ENCODE measurements at regions not wholly inside any gene's neighbourhood (a gene's known extent, or its start where the extent isn't known, plus 50 kb on each side); places are given as distances from the start of the nearest gene placed in this dataset.

GRCh38 chr2:67625178-67625577 is 228.0 kb downstream of the ETAA1 start:
- DNase-seq (ENCODE audit: low spot score): no peak

DNA sequence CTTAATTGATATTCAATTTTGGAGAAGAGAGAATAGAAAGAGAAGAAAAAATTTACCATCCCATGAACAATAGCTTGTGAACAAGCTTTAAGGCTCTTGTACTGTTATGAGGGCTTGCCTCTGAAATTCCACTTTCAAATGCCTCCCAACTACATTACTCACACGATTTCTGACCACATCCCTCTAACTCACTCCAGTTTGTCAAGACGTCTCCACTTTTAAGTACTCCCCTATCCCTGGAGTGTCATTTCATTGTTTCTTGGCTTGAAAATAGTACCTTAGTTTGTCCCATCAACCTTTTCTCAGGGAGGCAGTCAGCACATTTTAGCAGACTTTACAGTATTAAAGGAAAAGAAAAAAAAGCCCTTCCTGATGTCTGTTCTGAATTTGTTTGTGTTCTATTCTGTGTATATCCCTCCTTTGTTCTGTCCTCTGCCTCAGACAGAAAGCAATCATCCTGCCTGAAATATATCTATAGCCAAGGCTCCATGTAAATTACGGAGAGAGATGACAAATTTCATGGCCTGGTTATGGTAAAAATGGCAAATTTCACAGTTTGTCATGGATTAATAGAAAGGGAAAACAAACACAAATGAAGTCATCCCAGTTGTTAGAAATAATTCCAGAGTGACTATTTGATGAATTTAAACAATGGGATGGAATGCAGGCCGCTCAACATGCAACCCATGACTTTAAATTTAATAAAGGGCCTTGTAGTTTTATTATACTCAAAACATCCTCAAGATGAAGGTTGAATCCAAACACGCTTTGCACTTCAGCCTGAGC is 228.8 kb downstream of the ETAA1 start:
- DNase-seq (ENCODE audit: low spot score): no peak

GRCh38 chr2:67626656-67627055 is 229.5 kb downstream of the ETAA1 start:
- DNase-seq (ENCODE audit: low spot score): no peak

DNA sequence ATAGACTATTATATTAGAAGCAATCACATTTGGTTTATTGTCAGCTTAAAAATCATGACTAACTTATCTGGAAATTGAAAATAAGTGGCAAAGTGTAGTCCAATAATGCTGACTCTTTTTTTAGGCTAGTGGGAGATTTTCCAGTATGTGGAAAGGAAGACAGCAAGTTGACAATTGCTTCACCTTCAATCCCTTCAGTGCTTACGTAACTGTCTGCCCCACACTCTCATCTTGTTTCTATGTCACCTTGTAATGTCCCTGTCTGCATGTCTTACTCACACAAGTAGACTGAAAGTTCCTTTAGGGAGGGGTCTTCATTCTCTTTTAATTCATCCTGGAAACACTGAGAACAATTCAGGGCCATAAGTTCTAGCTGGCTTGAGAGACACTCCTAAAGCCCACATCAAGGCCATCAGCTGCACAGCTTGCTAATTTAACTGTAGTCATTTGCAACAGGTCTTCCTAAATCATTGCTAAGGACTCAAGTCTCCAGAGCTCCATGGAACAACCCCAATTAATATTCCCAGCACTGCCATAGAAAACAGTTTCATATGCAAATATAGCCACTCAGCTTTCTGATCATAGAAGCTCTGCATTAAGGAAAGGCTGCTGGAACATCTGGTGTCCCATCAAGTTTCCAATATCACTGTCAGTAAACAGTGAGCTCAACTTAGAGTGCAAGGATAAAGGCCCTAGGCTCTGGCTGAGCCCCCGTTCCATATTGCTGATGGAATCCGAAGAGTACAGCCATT is 230.5 kb downstream of the ETAA1 start:
- DNase-seq (ENCODE audit: low spot score): no peak

DNA sequence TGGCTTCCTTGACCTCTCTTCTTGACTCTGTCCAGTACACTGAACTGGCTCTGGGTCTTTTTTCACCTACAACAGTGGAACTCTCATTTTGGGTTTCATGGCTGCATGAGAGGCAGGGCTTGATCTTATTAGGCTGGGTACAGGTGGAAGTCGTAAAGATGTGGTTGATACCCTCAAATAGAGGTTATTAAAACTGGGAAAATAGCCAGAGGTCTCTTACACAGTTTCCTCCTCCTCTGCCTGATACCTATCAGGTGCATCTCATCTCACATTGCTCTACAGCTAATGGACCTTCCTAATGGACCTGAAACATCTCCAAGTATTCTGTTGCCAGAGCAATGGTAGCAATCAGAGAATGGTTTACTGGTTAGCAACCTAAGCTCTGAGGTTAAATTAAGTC is 231.8 kb downstream of the ETAA1 start:
- DNase-seq (ENCODE audit: low spot score): no peak

DNA sequence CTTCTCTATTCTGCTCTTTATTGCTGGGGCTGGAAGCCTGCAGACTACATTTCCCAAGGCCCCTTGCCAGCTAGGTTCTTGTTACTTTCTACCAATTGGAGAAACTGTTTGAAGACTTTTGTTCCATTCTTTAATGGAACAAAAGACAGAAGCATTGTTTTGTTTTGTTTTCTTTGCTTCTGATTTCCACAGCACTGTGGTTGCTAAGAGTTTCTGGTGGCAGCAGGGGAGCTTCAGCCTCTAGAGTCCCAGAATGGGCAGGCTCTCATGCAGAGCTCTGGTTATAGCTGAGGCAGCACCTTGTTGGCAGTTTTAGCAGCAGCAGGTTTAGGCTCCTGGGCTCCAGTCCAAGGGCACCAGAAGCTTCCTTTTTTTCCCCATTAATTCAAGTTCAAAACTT is 234.3 kb downstream of the ETAA1 start:
- no peak for DNase-seq (ENCODE audit: low spot score)

DNA sequence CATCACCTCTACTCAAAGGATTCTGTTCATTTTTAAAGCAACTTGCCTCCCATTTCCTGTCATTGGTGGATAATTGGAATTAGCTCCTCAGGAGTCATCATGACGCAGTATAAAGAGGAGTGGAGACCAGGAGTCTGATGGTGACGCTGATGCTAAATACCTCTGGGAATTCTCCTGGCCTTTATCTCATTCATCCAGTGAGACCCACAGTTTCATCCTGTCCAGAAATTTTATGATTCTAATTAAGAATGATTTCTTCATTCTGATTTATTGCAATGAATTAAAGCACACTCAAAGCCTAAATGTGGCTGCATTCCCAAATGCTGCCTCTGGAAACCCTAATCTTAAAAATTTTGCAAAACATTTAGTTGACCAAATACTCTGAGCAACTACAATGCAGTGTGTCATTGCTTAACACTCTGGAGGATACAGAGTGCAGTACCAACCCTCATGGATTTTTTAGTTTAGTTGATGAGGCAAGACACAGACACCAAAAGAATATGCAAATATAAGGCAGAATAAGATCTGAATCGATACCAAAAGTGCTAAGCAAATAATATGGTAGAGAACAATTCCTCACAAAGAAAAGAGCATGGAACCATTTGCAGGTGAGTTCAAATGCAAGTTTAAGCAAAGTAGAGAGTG is 236.2 kb downstream of the ETAA1 start:
- no peak for DNase-seq (ENCODE audit: low spot score)

- DNase-seq (ENCODE audit: low spot score): no peak
These were observed 241.0 kb downstream of the ETAA1 start for GRCh38 chr2:67638146-67638545.

DNA sequence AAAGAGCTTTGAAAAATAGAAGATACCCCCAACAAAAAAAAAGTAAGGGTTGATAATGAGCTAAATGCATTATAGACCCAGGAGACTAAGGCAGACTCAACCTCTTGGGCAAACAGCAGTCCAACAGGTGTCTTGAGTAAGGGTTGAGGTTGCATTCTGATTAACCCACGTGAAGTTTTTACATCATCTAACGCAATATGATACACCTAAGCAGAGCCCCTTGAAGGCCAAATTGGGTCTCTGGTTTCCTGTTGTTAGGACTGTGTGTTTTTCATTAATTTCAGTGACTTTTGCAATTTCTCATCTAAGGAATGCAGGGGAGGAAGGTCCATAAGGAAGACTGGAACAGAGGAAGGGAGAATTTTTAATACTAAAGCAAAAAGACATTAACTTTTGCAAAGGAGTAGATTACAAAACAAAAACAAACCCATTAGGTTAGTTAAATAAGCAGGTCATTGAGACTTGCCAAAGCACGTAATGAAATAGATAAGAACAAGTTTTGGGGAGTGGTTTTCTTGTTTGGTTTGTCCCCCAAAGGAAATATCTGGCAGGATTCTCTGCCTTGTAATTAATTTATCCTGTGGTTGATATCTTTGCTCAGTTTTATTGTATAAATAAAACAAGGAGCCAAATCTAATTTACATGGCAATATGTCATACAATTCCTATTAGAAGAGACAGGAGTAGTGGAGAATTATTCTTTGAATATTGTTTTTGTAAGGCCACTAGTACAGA is 244.3 kb downstream of the ETAA1 start:
- no peak for DNase-seq (ENCODE audit: low spot score)

DNA sequence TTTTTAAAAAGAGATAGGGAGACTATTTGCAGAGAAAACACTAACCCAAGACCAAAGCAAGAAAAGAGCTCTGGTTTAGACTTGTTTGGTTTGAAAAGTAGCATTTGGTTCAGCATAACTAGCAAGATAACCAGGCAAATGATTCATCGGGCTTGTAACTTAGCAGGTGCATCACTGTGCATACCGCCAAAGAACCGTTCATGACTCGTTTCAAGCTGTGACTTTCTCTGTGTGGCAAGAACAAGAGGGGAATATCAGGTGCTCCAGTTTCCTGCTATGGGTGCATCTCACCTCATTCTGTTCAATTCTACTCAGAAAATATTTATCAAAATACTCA is 244.9 kb downstream of the ETAA1 start:
- peak; percentile 73 for DNase-seq (ENCODE audit: low spot score)

DNA sequence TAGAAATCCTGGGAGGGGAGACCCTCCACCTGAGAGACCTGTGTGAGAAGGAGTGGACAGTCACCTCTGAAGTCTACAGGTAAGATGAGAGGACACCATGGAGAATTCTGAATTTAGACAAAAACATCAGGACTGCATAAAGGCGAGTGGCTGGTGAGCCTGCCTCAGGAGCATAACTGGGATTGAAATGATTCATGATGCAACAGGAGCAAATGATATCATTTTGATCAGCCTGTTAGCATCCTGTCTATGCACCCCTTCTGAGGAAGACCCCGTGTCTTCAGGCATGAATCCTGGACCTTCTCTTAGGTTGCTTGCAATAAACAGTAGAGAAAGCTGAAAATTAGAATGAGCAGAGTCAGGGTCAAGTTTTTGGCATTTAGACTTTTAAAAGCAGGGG is 245.8 kb downstream of the ETAA1 start:
- no peak for DNase-seq (ENCODE audit: low spot score)

DNA sequence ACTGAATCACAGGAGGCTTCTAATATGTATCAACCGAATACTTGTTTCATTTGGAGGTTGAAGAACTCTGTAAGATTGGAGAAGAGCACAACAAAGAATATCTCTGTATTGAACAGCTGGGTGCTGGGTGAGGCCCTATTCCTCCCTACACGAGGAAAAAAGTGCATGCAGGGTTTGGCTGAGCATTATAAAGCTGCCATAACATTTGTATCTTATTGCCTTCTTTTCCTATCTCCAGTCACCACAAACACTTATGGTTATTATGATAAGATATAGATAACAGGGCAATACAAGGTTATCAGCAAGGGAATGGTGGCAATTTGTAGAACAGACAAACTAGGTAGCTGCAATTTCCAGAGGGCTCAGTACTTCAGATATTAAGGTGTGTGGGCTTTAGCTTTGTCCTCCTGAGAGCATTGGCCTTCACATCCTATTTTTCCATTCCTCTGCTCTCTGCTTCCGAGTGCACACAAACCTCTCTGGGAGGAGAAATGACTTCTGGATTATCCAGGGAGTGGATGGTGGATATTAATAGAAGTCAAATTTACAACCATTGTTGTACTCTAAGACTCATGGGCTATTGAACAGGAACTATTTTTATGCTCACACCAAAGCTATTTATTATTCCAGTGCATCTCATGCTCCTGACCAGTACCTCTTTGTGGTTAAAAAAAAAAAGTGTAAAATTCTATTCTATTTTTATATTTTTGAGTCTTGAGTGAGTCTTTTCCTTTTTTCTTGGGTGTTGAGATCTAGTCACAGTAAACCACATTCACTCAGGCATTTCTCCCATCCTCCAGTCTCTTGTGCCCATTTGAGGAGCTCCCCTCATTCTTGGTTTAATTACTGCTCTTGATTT is 248.4 kb downstream of the ETAA1 start:
- no peak for DNase-seq (ENCODE audit: low spot score)

DNA sequence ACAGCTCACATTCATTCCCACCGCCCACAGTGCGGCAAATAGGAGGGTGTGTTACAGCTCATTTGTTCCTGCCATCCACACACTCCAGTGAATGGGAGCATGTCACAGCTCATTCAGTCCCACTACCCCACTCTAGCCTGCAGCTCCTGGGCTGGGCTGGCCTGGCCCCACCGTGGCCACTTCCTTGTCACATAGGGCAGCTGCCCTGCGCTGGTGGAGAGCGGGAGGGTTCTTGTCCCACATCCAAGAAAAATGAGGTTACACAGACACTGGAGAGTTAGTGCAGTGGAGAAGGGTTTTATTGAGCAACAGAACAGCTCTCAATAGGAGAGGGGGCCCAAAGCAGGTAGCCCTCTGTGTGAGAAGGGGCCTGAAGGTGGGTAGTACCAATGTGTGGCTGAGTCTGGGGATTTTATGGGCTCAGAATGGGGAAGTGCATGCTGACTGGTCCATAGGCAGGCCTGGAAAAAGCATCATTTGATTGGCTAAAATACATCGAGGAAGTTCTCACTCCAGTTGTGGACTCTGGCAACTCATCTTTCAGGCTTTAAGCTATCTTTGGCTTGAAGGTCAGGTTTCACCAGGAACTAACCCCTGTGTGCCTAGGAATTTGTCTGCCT is 249.7 kb downstream of the ETAA1 start:
- DNase-seq (ENCODE audit: low spot score): no peak

- no peak for DNase-seq (ENCODE audit: low spot score)
These were observed 252.5 kb downstream of the ETAA1 start for GRCh38 chr2:67649331-67650261.

GRCh38 chr2:67650291-67651133 is 253.4 kb downstream of the ETAA1 start:
- DNase-seq (ENCODE audit: low spot score): peak; percentile 14

- no peak for DNase-seq (ENCODE audit: low spot score)
These were observed 254.4 kb downstream of the ETAA1 start for GRCh38 chr2:67651565-67651964.

DNA sequence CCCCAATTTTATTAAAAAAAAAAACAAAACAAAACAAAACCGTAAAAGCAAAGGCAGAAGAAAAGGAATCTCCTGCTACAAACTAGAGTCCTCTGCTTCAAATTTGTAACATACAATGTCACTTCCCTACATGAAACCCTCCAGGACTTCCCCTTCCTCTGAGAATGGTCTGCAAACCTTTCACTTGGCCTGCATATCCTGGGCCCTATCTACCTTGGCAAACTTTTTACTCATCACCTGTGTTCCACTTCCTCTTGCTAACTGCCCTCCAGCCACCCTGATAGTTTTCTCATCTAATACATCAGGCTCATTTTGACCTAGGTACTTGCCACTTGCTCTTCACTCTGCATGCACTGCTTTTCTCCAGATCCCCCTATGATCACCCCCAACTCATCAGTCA is 255.5 kb downstream of the ETAA1 start:
- no peak for DNase-seq (ENCODE audit: low spot score)

GRCh38 chr2:67656875-67657274 is 259.7 kb downstream of the ETAA1 start:
- DNase-seq (ENCODE audit: low spot score): no peak

DNA sequence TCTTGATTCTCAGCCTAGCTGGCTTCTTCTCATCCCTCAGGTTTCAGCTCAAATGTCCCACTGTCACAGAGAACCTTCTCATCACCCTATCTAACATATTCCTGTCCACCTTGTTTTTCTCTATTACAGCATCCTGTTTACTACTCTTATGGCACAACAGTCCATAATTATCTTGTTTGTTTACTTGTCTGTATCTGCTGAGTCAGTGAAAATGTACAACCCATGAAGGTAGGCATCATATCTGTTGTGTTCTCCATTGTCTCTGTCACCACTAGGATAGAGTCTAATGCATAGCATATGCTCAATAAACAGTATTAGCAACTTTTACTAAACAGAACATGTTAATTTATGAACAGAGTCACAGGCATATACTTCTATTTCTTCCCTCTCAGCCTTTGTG is 261.7 kb downstream of the ETAA1 start:
- DNase-seq (ENCODE audit: low spot score): no peak
